ENCODE measurements at regions not wholly inside any gene's neighbourhood (a gene's known extent, or its start where the extent isn't known, plus 50 kb on each side); places are given as distances from the start of the nearest gene placed in this dataset.

GRCh38 chr7:53205006-53205405 is 169.6 kb downstream of the POM121L12 start:
- H3K4me1 ChIP-seq, result no peaks in the 10 kb centered on the region
- no peaks in the 10 kb centered on the region for H3K36me3 ChIP-seq
- WGBS, 2 donors, result 64% methylated on average over 3 of the region's 3 CpGs
- peaks cover 0 to 22% (median 0%) of the 10 kb centered on the region in 4 donors for H3K9me3 ChIP-seq
- no peak for DNase-seq (ENCODE audit: low spot score in 2 of 2)
- H3K27me3 ChIP-seq, result no peaks in the 10 kb centered on the region
- no peak overlapping the region for H3K4me3 ChIP-seq
- no peak overlapping the region for H3K27ac ChIP-seq
- TF ChIP-seq EP300 (IDR thresholded peaks at IDR 0.05) (no peak), POLR2A (IDR thresholded peaks at IDR 0.05) (no peak), CTCF (IDR thresholded peaks at IDR 0.05) (no peak)

GRCh38 chr7:53209129-53209528 is 173.7 kb downstream of the POM121L12 start:
- H3K9me3 ChIP-seq, result peaks cover 0 to 44% (median 0%) of the 10 kb centered on the region in 4 donors
- H3K27ac ChIP-seq, result no peak overlapping the region
- H3K27me3 ChIP-seq, result no peaks in the 10 kb centered on the region
- WGBS, 2 donors, result 75 to 83% methylated on average over 3 of the region's 3 CpGs
- DNase-seq (ENCODE audit: low spot score in 2 of 2), result no peak
- TF ChIP-seq CTCF (IDR thresholded peaks at IDR 0.05) (no peak), POLR2A (IDR thresholded peaks at IDR 0.05) (no peak), EP300 (IDR thresholded peaks at IDR 0.05) (no peak)
- H3K4me3 ChIP-seq, result no peak overlapping the region
- H3K4me1 ChIP-seq, result no peaks in the 10 kb centered on the region
- no peaks in the 10 kb centered on the region for H3K36me3 ChIP-seq

GRCh38 chr7:53214463-53214862 is 179.0 kb downstream of the POM121L12 start:
- Histone ChIP-seq H3K27me3 (no peaks in the 10 kb centered on the region), H3K27ac (no peak overlapping the region), H3K4me3 (no peak overlapping the region), H3K36me3 (no peaks in the 10 kb centered on the region), H3K4me1 (peaks cover 0 to 10% (median 0%) of the 10 kb centered on the region in 4 donors), H3K9me3 (peaks cover 0 to 40% (median 10%) of the 10 kb centered on the region in 4 donors)
- DNase-seq (ENCODE audit: low spot score in 2 of 2), result no peak
- no peak for TF ChIP-seq POLR2A (IDR thresholded peaks at IDR 0.05)
- TF ChIP-seq CTCF (IDR thresholded peaks at IDR 0.05), result no peak
- no peak for TF ChIP-seq EP300 (IDR thresholded peaks at IDR 0.05)
- WGBS, 2 donors, result 75 to 93% methylated on average over 1 of the region's 1 CpG

GRCh38 chr7:53218730-53219504 is 183.5 kb downstream of the POM121L12 start:
- no peak overlapping the region for H3K27ac ChIP-seq
- WGBS, 2 donors, result 12 to 17% methylated on average over 43 to 46 of the region's 46 CpGs

More at GRCh38 chr7:53218730-53219504, 183.5 kb downstream of the POM121L12 start:
- Histone ChIP-seq H3K4me1 (peaks cover 0 to 10% (median 0%) of the 10 kb centered on the region in 4 donors), H3K4me3 (peak overlapping the region in 3 of 4 donors; percentile 7 to 45 (median 32)), H3K36me3 (no peaks in the 10 kb centered on the region), H3K27me3 (no peaks in the 10 kb centered on the region), H3K9me3 (peaks cover 0 to 20% (median 10%) of the 10 kb centered on the region in 4 donors)
- no peak for TF ChIP-seq POLR2A (IDR thresholded peaks at IDR 0.05)
- TF ChIP-seq CTCF (IDR thresholded peaks at IDR 0.05), result no peak
- TF ChIP-seq EP300 (IDR thresholded peaks at IDR 0.05), result no peak
- no peak for DNase-seq (ENCODE audit: low spot score in 2 of 2)
